PC-9 (cell line): ENCODE measurements at regions not wholly inside any gene's neighbourhood (a gene's known extent, or its start where the extent isn't known, plus 50 kb on each side); places are given as distances from the start of the nearest gene placed in this dataset.

Source experiments
- CTCF ChIP-seq: fragments of 200-600 bp; sonication (generic); conservative IDR thresholded peaks from 2 replicates; pipeline ENCODE4 v1.6.1; 2017; ENCODE audit warnings: mixed run types, antibody characterized with exemption, mild to moderate bottlenecking, moderate library complexity
- EZH2 ChIP-seq: fragments of 200-600 bp; sonication (generic); IDR thresholded peaks from 2 replicates; pipeline ENCODE4 v1.8.0; 2017; ENCODE audit warnings: antibody characterized with exemption, low read depth

DNA sequence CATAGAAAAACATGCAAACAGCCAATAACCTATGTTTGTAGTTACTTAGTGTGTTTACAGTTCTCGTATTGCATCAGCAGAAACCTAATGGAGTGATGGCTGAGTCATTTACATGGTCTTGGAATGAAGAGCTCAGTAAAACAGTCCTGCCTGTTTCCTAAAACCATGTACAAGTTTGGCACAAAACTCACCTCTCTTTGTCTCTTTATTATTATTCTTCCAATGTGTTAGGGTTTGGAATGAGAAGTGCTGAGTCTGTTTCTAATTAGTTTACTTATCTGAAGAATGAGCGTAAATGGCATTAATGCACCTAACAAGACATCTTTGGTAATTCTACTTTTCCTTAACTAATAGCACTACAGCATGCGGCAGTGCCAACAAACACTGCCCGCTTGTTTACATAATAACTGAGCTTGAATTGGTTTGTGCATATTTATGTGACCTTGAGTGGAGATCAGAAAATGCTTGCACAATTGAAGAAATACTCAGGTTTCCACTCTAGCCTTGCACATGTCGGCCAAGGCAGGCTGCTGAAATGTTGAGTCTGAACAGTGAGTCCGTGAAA, 385.4 kb upstream of the SEMA6D start:
- TF ChIP-seq CTCF (no peak), EZH2 (no peak)
